GM21576 (cell line): ENCODE measurements at regions not wholly inside any gene's neighbourhood (a gene's known extent, or its start where the extent isn't known, plus 50 kb on each side); places are given as distances from the start of the nearest gene placed in this dataset.

Experiments used
- ATAC-seq: cut with Tn5 transposase; IDR thresholded peaks from one replicate; pipeline ENCODE4 v1.9.1; 2021; ENCODE audit warnings: mild to moderate bottlenecking, moderate library complexity; ENCODE audit not compliant: unreplicated experiment

GRCh38 chr9:111197256-111197655 lies 132.8 kb downstream of the OR2K2 start:
- ATAC-seq: no peak

- ATAC-seq: no peak
These were observed 134.3 kb downstream of the OR2K2 start for GRCh38 chr9:111195766-111196165.

GRCh38 chr9:111193095-111193494 lies 136.9 kb downstream of the OR2K2 start:
- no peak for ATAC-seq

GRCh38 chr9:111192650-111193049 lies 137.4 kb downstream of the OR2K2 start:
- ATAC-seq: no peak

GRCh38 chr9:111190347-111190746 lies 139.7 kb downstream of the OR2K2 start:
- ATAC-seq: no peak

- ATAC-seq: no peak
These were observed 142.6 kb downstream of the OR2K2 start for GRCh38 chr9:111187376-111187775.

GRCh38 chr9:111186021-111186530 lies 143.9 kb downstream of the OR2K2 start:
- no peak for ATAC-seq

GRCh38 chr9:111180811-111181210 lies 142.5 kb upstream of the LPAR1 start:
- ATAC-seq: no peak

GRCh38 chr9:111179577-111179976 lies 141.3 kb upstream of the LPAR1 start:
- ATAC-seq: no peak

GRCh38 chr9:111178331-111179055 lies 140.2 kb upstream of the LPAR1 start:
- ATAC-seq: no peak

- no peak for ATAC-seq
These were observed 138.2 kb upstream of the LPAR1 start for GRCh38 chr9:111176511-111176910.

GRCh38 chr9:111175350-111175749 lies 137.1 kb upstream of the LPAR1 start:
- ATAC-seq: no peak

GRCh38 chr9:111167341-111167740 lies 129.1 kb upstream of the LPAR1 start:
- ATAC-seq: no peak

GRCh38 chr9:111163716-111164389 lies 125.6 kb upstream of the LPAR1 start:
- no peak for ATAC-seq

GRCh38 chr9:111162026-111162425 lies 123.8 kb upstream of the LPAR1 start:
- ATAC-seq: no peak

- ATAC-seq: no peak
These were observed 122.7 kb upstream of the LPAR1 start for GRCh38 chr9:111161015-111161415.

- no peak for ATAC-seq
These were observed 120.7 kb upstream of the LPAR1 start for GRCh38 chr9:111158999-111159398.

GRCh38 chr9:111158363-111158762 lies 120.1 kb upstream of the LPAR1 start:
- no peak for ATAC-seq

- ATAC-seq: no peak
These were observed 115.9 kb upstream of the LPAR1 start for GRCh38 chr9:111154081-111154562.

GRCh38 chr9:111152614-111153406 lies 114.5 kb upstream of the LPAR1 start:
- ATAC-seq: no peak

- no peak for ATAC-seq
These were observed 113.3 kb upstream of the LPAR1 start for GRCh38 chr9:111151537-111151936.
